Cardiac muscle cell (in vitro differentiated cells and primary cell): ENCODE measurements at regions not wholly inside any gene's neighbourhood (a gene's known extent, or its start where the extent isn't known, plus 50 kb on each side); places are given as distances from the start of the nearest gene placed in this dataset.
A peak's percentile ranks its signal among the peaks of the same experiment; 100 is the strongest.

Experiments used
- DNase-seq, 2 donors: peaks; one replicate each; pipeline versions ENCODE4 v3.0.0 to v3.0.0-alpha.2; 2010 to 2017; ENCODE audit warnings: low read depth in 1 of 2, low spot score in 1 of 2
- H3K27ac ChIP-seq: fragments of 200-600 bp; sonication (generic); 2 replicates; pipeline ENCODE4 v1.5.1; 2016
- H3K27me3 ChIP-seq: fragments of 200-600 bp; sonication (generic); 2 replicates; pipeline ENCODE4 v1.6.0; 2016; ENCODE audit warnings: control low read depth
- H3K36me3 ChIP-seq: fragments of 200-600 bp; sonication (generic); 2 replicates; pipeline ENCODE4 v1.5.1; 2016; ENCODE audit warnings: control low read depth
- H3K4me1 ChIP-seq: fragments of 200-600 bp; sonication (generic); 2 replicates; pipeline ENCODE4 v1.8.1; 2017; ENCODE audit warnings: low read depth, mild to moderate bottlenecking, mixed run types
- H3K4me3 ChIP-seq: fragments of 200-600 bp; sonication (generic); 2 replicates; pipeline ENCODE4 v1.5.1; 2016; ENCODE audit warnings: mild to moderate bottlenecking
- H3K9me3 ChIP-seq: fragments of 200-600 bp; sonication (generic); 2 replicates; pipeline ENCODE4 v1.5.1; 2017; ENCODE audit warnings: low read depth, mild to moderate bottlenecking, control low read depth
- CTCF ChIP-seq: IDR thresholded peaks from 2 replicates; pipeline ENCODE4 v1.5.1; 2012; ENCODE audit warnings: low read depth, mild to moderate bottlenecking, low read length

GRCh38 chr4:188620608-188621007 lies 481.4 kb downstream of the TRIML1 start:
- Histone ChIP-seq H3K4me3 (no peak overlapping the region), H3K36me3 (no peaks in the 10 kb centered on the region), H3K27ac (no peak overlapping the region), H3K27me3 (no peaks in the 10 kb centered on the region), H3K4me1 (peaks cover 14% of the 10 kb centered on the region), H3K9me3 (no peaks in the 10 kb centered on the region)
- peak in 1 of 2 donors; percentile 21 for DNase-seq
- no peak for TF ChIP-seq CTCF

- H3K9me3 ChIP-seq, result no peaks in the 10 kb centered on the region
- no peaks in the 10 kb centered on the region for H3K36me3 ChIP-seq
- no peak for DNase-seq
- TF ChIP-seq CTCF, result no peak
- no peak overlapping the region for H3K27ac ChIP-seq
- H3K4me1 ChIP-seq, result peaks cover 14% of the 10 kb centered on the region
- no peak overlapping the region for H3K4me3 ChIP-seq
- no peaks in the 10 kb centered on the region for H3K27me3 ChIP-seq
Observed at GRCh38 chr4:188623314-188623854, 484.1 kb downstream of the TRIML1 start.

GRCh38 chr4:188624370-188624769 lies 485.1 kb downstream of the TRIML1 start:
- DNase-seq, result no peak

GRCh38 chr4:188627892-188628291 lies 488.7 kb downstream of the TRIML1 start:
- Histone ChIP-seq H3K36me3 (no peaks in the 10 kb centered on the region), H3K4me1 (no peaks in the 10 kb centered on the region), H3K27ac (no peak overlapping the region), H3K27me3 (no peaks in the 10 kb centered on the region), H3K4me3 (no peak overlapping the region), H3K9me3 (no peaks in the 10 kb centered on the region)
- TF ChIP-seq CTCF, result no peak
- peak in 1 of 2 donors; percentile 2 for DNase-seq

More at GRCh38 chr4:188624370-188624769, 485.1 kb downstream of the TRIML1 start:
- TF ChIP-seq CTCF, result no peak
- H3K36me3 ChIP-seq, result no peaks in the 10 kb centered on the region
- H3K27me3 ChIP-seq, result no peaks in the 10 kb centered on the region
- no peaks in the 10 kb centered on the region for H3K9me3 ChIP-seq
- H3K4me3 ChIP-seq, result no peak overlapping the region
- H3K4me1 ChIP-seq, result peaks cover 14% of the 10 kb centered on the region
- no peak overlapping the region for H3K27ac ChIP-seq

GRCh38 chr4:188639479-188640100 lies 500.3 kb downstream of the TRIML1 start:
- no peak for DNase-seq
- no peaks in the 10 kb centered on the region for H3K9me3 ChIP-seq
- no peak overlapping the region for H3K4me3 ChIP-seq
- H3K4me1 ChIP-seq, result no peaks in the 10 kb centered on the region
- no peak for TF ChIP-seq CTCF
- no peaks in the 10 kb centered on the region for H3K27me3 ChIP-seq
- no peak overlapping the region for H3K27ac ChIP-seq
- no peaks in the 10 kb centered on the region for H3K36me3 ChIP-seq
